Fibroblast of the aortic adventitia (primary cell): ENCODE measurements at regions not wholly inside any gene's neighbourhood (a gene's known extent, or its start where the extent isn't known, plus 50 kb on each side); places are given as distances from the start of the nearest gene placed in this dataset. TPM values are rescaled to one million over a fixed set of nuclear protein-coding genes. Genes with fewer than 3 reads are reported as not detected.

Source experiments
- DNase-seq: peaks from one replicate; pipeline ENCODE4 v3.0.0-alpha.2; 2010; ENCODE audit warnings: low read depth
- H3K4me3 ChIP-seq: 2 replicates; pipeline ENCODE4 v1.5.1; 2011; ENCODE audit warnings: low read depth, mild to moderate bottlenecking, control low read depth, low read length, moderate library complexity
- small RNA-seq: library from RNA; depleted of rRNA; stranded (forward); fragments of <200 nt; gene quantifications from one replicate; pipeline ENCODE3, GENCODE V24; 2012
- TF ChIP-seq, protein P1 (sequence below): IDR thresholded peaks from 2 replicates; pipeline ENCODE4 v1.5.1; 2011; ENCODE audit warnings: mild to moderate bottlenecking, low read length, control low read depth, inconsistent platforms; ENCODE audit not compliant: insufficient read depth

DNA sequence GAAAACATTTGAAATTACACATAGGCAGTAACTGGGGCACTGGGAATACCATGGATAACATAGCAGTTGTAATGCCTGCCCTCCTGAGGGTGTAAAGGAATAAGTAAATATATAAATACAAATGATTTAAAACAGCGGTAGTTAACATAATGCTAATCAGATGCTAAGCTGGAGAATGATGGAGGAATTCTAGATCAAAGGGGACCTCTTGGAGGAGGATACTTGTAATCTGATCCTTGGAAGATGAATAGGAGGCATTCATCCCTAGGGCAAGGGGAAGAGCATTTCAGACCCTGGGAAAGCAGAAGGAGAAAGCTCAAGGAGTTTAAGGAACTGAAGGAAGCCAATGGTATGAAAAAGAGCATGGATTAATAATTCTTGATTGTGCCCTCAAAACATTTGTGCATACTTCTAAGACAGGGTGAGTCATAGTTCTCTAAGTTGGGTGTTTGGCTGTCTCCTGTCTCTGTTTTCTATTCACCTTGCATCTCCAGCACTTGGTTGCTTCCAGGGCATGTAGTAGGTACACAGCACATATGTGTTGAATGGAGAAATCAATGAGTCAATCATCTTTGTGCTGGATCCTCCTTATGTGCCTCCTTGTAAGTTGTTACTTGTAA, 54.8 kb upstream of the PLPP4 start:
- H3K4me3 ChIP-seq: no peak overlapping the region
- TF ChIP-seq, protein P1, sequence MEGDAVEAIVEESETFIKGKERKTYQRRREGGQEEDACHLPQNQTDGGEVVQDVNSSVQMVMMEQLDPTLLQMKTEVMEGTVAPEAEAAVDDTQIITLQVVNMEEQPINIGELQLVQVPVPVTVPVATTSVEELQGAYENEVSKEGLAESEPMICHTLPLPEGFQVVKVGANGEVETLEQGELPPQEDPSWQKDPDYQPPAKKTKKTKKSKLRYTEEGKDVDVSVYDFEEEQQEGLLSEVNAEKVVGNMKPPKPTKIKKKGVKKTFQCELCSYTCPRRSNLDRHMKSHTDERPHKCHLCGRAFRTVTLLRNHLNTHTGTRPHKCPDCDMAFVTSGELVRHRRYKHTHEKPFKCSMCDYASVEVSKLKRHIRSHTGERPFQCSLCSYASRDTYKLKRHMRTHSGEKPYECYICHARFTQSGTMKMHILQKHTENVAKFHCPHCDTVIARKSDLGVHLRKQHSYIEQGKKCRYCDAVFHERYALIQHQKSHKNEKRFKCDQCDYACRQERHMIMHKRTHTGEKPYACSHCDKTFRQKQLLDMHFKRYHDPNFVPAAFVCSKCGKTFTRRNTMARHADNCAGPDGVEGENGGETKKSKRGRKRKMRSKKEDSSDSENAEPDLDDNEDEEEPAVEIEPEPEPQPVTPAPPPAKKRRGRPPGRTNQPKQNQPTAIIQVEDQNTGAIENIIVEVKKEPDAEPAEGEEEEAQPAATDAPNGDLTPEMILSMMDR: no peak
- no peak for DNase-seq

DNA sequence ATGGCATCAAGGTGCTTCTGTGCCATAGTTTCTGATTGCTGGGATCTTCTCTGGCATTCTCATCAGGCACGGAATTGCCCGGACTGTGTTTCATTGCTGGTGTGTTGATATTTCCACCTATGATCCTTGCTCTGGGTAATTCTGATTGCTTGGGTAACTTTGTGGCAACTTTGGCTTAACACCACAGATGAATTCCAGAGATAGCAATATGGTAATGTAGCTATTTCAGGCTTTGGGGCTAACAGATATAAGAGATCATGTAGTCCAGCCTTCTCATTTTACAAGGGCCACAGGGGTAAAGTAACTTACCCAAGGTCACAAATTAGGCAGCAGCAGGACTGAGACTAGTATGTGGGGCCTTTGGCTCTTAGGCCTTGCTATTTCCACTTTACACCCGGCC, 53.9 kb upstream of the PLPP4 start:
- DNase-seq: no peak
- no peak overlapping the region for H3K4me3 ChIP-seq
- TF ChIP-seq, protein P1: no peak

DNA sequence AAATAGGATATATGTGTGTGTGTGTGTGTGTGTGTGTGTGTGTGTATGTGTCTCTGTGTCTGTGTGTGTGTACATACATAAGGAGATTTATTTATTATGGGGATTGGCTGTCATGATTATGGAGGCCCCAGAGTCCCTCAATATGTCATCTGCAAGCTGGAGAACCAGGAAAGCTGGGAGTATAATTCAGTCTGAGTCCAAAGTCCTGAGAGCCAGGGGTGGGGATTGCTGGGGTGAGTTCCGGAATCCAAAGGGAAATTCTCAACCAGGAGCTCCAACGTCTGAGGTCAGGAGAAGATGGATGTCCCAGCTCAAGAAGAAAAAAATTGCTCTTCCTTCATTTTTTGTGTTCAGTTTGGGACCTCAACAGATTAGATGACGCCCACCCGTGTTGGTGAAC, 50.7 kb upstream of the PLPP4 start:
- H3K4me3 ChIP-seq: no peak overlapping the region
- DNase-seq: no peak
- TF ChIP-seq, protein P1: no peak

Small RNA genes in the stretch of these regions (small RNA-seq; reads per million reads assigned to genes)
- not detected for gene AL355298.1
